PFSK-1 (cell line): ENCODE measurements at regions not wholly inside any gene's neighbourhood (a gene's known extent, or its start where the extent isn't known, plus 50 kb on each side); places are given as distances from the start of the nearest gene placed in this dataset.

Experiments
- FOXP2 ChIP-seq: optimal IDR thresholded peaks from 2 replicates; pipeline ENCODE3; 2011; ENCODE audit warnings: borderline replicate concordance, control low read depth, inconsistent platforms; ENCODE audit not compliant: insufficient read depth; ENCODE audit errors: extremely low read length, extremely low read depth
- POLR2AphosphoS5 ChIP-seq: IDR thresholded peaks from 2 replicates; pipeline ENCODE4 v1.6.1; 2012; ENCODE audit warnings: low read depth, mild to moderate bottlenecking, control low read depth, low read length, moderate library complexity
- REST ChIP-seq, 2 experiments: IDR thresholded peaks; 2 replicates each; pipeline versions ENCODE4 v1.6.1 to v1.8.0; 2011 to 2012; ENCODE audit warnings: low read depth in 2 of 2, low read length in 2 of 2, control low read depth in 1 of 2, inconsistent platforms in 1 of 2, mild to moderate bottlenecking in 1 of 2, moderate library complexity in 1 of 2; ENCODE audit not compliant: insufficient read depth in 1 of 2
- SIN3A ChIP-seq: IDR thresholded peaks from 2 replicates; pipeline ENCODE4 v1.6.1; 2012; ENCODE audit warnings: mild to moderate bottlenecking, low read length, moderate library complexity, borderline replicate concordance; ENCODE audit not compliant: insufficient read depth
- TAF1 ChIP-seq: IDR thresholded peaks from 2 replicates; pipeline ENCODE4 v1.6.1; 2012; ENCODE audit warnings: low read length, control low read depth, borderline replicate concordance; ENCODE audit not compliant: insufficient read depth

GRCh38 chr10:10540398-10540797 is 477.3 kb upstream of the CELF2 start:
- TF ChIP-seq REST (IDR thresholded peaks at IDR 0.05; ENCODE audit: insufficient read depth in 1 of 2, low read depth in 2 of 2, low read length in 2 of 2) (no peak), POLR2AphosphoS5 (no peak), TAF1 (no peak), FOXP2 (no peak), SIN3A (no peak)

- TF ChIP-seq POLR2AphosphoS5 (no peak), REST (IDR thresholded peaks at IDR 0.05; ENCODE audit: insufficient read depth in 1 of 2, low read depth in 2 of 2, low read length in 2 of 2) (no peak), TAF1 (no peak), SIN3A (no peak), FOXP2 (no peak)
Observed at GRCh38 chr10:10542477-10542876, 475.2 kb upstream of the CELF2 start.

GRCh38 chr10:10544890-10545289 is 472.8 kb upstream of the CELF2 start:
- TF ChIP-seq FOXP2 (no peak), POLR2AphosphoS5 (no peak), TAF1 (no peak)

- TF ChIP-seq TAF1 (no peak), REST (IDR thresholded peaks at IDR 0.05; ENCODE audit: insufficient read depth in 1 of 2, low read depth in 2 of 2, low read length in 2 of 2) (no peak), FOXP2 (no peak), POLR2AphosphoS5 (no peak)
Observed at GRCh38 chr10:10545771-10546170, 471.9 kb upstream of the CELF2 start.

- no peak for TF ChIP-seq SIN3A
- no peak for TF ChIP-seq TAF1
- no peak for TF ChIP-seq REST (IDR thresholded peaks at IDR 0.05; ENCODE audit: insufficient read depth in 1 of 2, low read depth in 2 of 2, low read length in 2 of 2)
- no peak for TF ChIP-seq POLR2AphosphoS5
- no peak for TF ChIP-seq FOXP2
Observed at GRCh38 chr10:10551596-10552301, 465.9 kb upstream of the CELF2 start.
